Trophoblast cell (in vitro differentiated cells and primary cell): ENCODE measurements at regions not wholly inside any gene's neighbourhood (a gene's known extent, or its start where the extent isn't known, plus 50 kb on each side); places are given as distances from the start of the nearest gene placed in this dataset.

ENCODE experiments used
- DNase-seq, 2 donors: peaks; one replicate each; pipeline ENCODE4 v3.0.0-alpha.2; 2016
- H2AFZ ChIP-seq: 2 replicates; pipeline ENCODE4 v1.6.1; 2013; ENCODE audit warnings: low read length, moderate library complexity, mild to moderate bottlenecking; ENCODE audit not compliant: insufficient read depth, poor library complexity
- H2AK5ac ChIP-seq: 2 replicates; pipeline ENCODE4 v1.6.1; 2013; ENCODE audit warnings: mild to moderate bottlenecking, low read length
- H2BK120ac ChIP-seq: 2 replicates; pipeline ENCODE4 v1.6.1; 2013; ENCODE audit warnings: low read length, mild to moderate bottlenecking, moderate library complexity; ENCODE audit not compliant: insufficient read depth, poor library complexity
- H2BK12ac ChIP-seq: 2 replicates; pipeline ENCODE4 v1.6.1; 2013; ENCODE audit warnings: mild to moderate bottlenecking, low read length, moderate library complexity
- H2BK5ac ChIP-seq: 2 replicates; pipeline ENCODE4 v1.6.1; 2013; ENCODE audit warnings: low read length, low read depth, moderate library complexity, mild to moderate bottlenecking; ENCODE audit not compliant: poor library complexity
- H3K14ac ChIP-seq: 2 replicates; pipeline ENCODE4 v1.6.1; 2013; ENCODE audit warnings: mild to moderate bottlenecking, low read length
- H3K18ac ChIP-seq: 2 replicates; pipeline ENCODE4 v1.6.1; 2013; ENCODE audit warnings: mild to moderate bottlenecking, low read length
- H3K23ac ChIP-seq: 2 replicates; pipeline ENCODE4 v1.6.1; 2013; ENCODE audit warnings: low read length
- H3K27ac ChIP-seq: 2 replicates; pipeline ENCODE4 v1.5.1; 2013; ENCODE audit warnings: low read depth, mild to moderate bottlenecking, inconsistent platforms, low read length, moderate library complexity
- H3K27me3 ChIP-seq: 2 replicates; pipeline ENCODE4 v1.6.1; 2013; ENCODE audit warnings: inconsistent platforms, mild to moderate bottlenecking, low read length, moderate library complexity; ENCODE audit not compliant: insufficient read depth
- H3K36me3 ChIP-seq, 2 experiments: 1 replicate in 1 of 2; 2 replicates in 1 of 2; pipeline ENCODE4 v1.6.1; 2013; ENCODE audit warnings: low read length in 2 of 2, mild to moderate bottlenecking in 2 of 2, moderate library complexity in 1 of 2; ENCODE audit not compliant: insufficient read depth in 2 of 2, control insufficient read depth in 1 of 2
- H3K4ac ChIP-seq: 2 replicates; pipeline ENCODE4 v1.6.1; 2013; ENCODE audit warnings: low read depth, mild to moderate bottlenecking, low read length, moderate library complexity
- H3K4me1 ChIP-seq, 2 experiments: 1 replicate in 1 of 2; 2 replicates in 1 of 2; pipeline ENCODE4 v1.6.1; 2013; ENCODE audit warnings: low read length in 2 of 2, mild to moderate bottlenecking in 2 of 2, moderate library complexity in 1 of 2; ENCODE audit not compliant: insufficient read depth in 2 of 2, control insufficient read depth in 1 of 2
- H3K4me2 ChIP-seq: 2 replicates; pipeline ENCODE4 v1.6.1; 2013; ENCODE audit warnings: inconsistent platforms, mild to moderate bottlenecking, low read length, moderate library complexity
- H3K4me3 ChIP-seq: 2 replicates; pipeline ENCODE4 v1.5.1; 2013; ENCODE audit warnings: mild to moderate bottlenecking, low read depth, low read length, inconsistent platforms
- H3K79me1 ChIP-seq: one replicate; pipeline ENCODE4 v1.6.1; 2013; ENCODE audit warnings: low read length
- H3K79me2 ChIP-seq: 2 replicates; pipeline ENCODE4 v1.6.1; 2013; ENCODE audit warnings: low read length, mild to moderate bottlenecking; ENCODE audit not compliant: control insufficient read depth, insufficient read depth, poor library complexity
- H3K9ac ChIP-seq: 2 replicates; pipeline ENCODE4 v1.6.1; 2013; ENCODE audit warnings: mild to moderate bottlenecking, low read length
- H3K9me3 ChIP-seq: 2 replicates; pipeline ENCODE4 v1.6.1; 2013; ENCODE audit warnings: low read depth, mild to moderate bottlenecking, control low read depth, inconsistent platforms, low read length; ENCODE audit not compliant: insufficient read depth
- H4K12ac ChIP-seq: 2 replicates; pipeline ENCODE4 v1.6.1; 2013; ENCODE audit warnings: low read depth, mild to moderate bottlenecking, low read length, moderate library complexity
- H4K8ac ChIP-seq: 2 replicates; pipeline ENCODE4 v1.6.1; 2013; ENCODE audit warnings: low read depth, mild to moderate bottlenecking, low read length, moderate library complexity
- H4K91ac ChIP-seq: one replicate; pipeline ENCODE4 v1.6.1; 2013; ENCODE audit warnings: low read depth, mild to moderate bottlenecking, low read length, moderate library complexity
- WGBS: extraction: QIAGEN DNeasy Blood & Tissue Kit; methylation state at CpG from one replicate; pipeline ENCODE4 v1.1.7; 2013; ENCODE audit warnings: missing lambda C conversion rate; ENCODE audit not compliant: insufficient read length, insufficient coverage; ENCODE audit errors: extremely low coverage; 5-methylcytosine and 5-hydroxymethylcytosine counted together

GRCh38 chr2:59303272-59303671 lies 1062.1 kb upstream of the FANCL start:
- Histone ChIP-seq H2AFZ (no peak overlapping the region), H4K12ac (no peak overlapping the region), H3K79me2 (no peaks in the 10 kb centered on the region), H3K14ac (no peak overlapping the region), H2BK120ac (no peak overlapping the region), H3K27ac (no peak overlapping the region), H4K91ac (no peak overlapping the region), H3K23ac (no peak overlapping the region), H2BK12ac (no peak overlapping the region), H2BK5ac (no peak overlapping the region), H3K4me3 (no peak overlapping the region), H3K9ac (no peak overlapping the region), H3K18ac (no peak overlapping the region), H4K8ac (no peak overlapping the region), H3K4me1 (peaks cover 0 to 2% of the 10 kb centered on the region in 2 experiments), H3K36me3 (no peaks in the 10 kb centered on the region), H3K4ac (no peak overlapping the region), H3K27me3 (no peaks in the 10 kb centered on the region), H3K79me1 (no peaks in the 10 kb centered on the region), H2AK5ac (no peak overlapping the region), H3K4me2 (no peak overlapping the region), H3K9me3 (no peaks in the 10 kb centered on the region)
- no peak for DNase-seq
- WGBS = no CpG with 5 or more reads among the region's 4 CpGs

GRCh38 chr2:59302683-59303082 lies 1061.6 kb upstream of the FANCL start:
- H2BK12ac ChIP-seq = peak overlapping the region; percentile 67
- no peak overlapping the region for H2BK120ac ChIP-seq
- DNase-seq = no peak
- WGBS = no CpG with 5 or more reads among the region's 3 CpGs
- H3K9me3 ChIP-seq = no peaks in the 10 kb centered on the region
- H2AFZ ChIP-seq = no peak overlapping the region
- H3K79me1 ChIP-seq = no peaks in the 10 kb centered on the region
- no peaks in the 10 kb centered on the region for H3K27me3 ChIP-seq
- H3K4ac ChIP-seq = no peak overlapping the region
- H3K4me1 ChIP-seq = peaks cover 0 to 2% of the 10 kb centered on the region in 2 experiments
- H3K36me3 ChIP-seq = no peaks in the 10 kb centered on the region
- H4K12ac ChIP-seq = no peak overlapping the region
- H3K4me3 ChIP-seq = no peak overlapping the region
- no peak overlapping the region for H2BK5ac ChIP-seq
- H3K27ac ChIP-seq = no peak overlapping the region
- no peak overlapping the region for H3K23ac ChIP-seq
- H3K79me2 ChIP-seq = no peaks in the 10 kb centered on the region
- H3K9ac ChIP-seq = no peak overlapping the region
- H3K14ac ChIP-seq = no peak overlapping the region
- no peak overlapping the region for H3K18ac ChIP-seq
- H2AK5ac ChIP-seq = no peak overlapping the region
- H4K8ac ChIP-seq = no peak overlapping the region
- no peak overlapping the region for H4K91ac ChIP-seq
- H3K4me2 ChIP-seq = no peak overlapping the region

- H4K8ac ChIP-seq = no peak overlapping the region
- H3K14ac ChIP-seq = no peak overlapping the region
- H3K18ac ChIP-seq = no peak overlapping the region
- H3K79me2 ChIP-seq = no peaks in the 10 kb centered on the region
- no CpG with 5 or more reads among the region's 14 CpGs for WGBS
- H4K12ac ChIP-seq = no peak overlapping the region
- H2BK5ac ChIP-seq = no peak overlapping the region
- H2BK12ac ChIP-seq = no peak overlapping the region
- H3K4me2 ChIP-seq = no peak overlapping the region
- H3K4me1 ChIP-seq = peaks cover 0 to 2% of the 10 kb centered on the region in 2 experiments
- H3K27ac ChIP-seq = no peak overlapping the region
- H3K4ac ChIP-seq = no peak overlapping the region
- H4K91ac ChIP-seq = no peak overlapping the region
- no peak overlapping the region for H3K9ac ChIP-seq
- H2AFZ ChIP-seq = no peak overlapping the region
- H3K27me3 ChIP-seq = no peaks in the 10 kb centered on the region
- H3K23ac ChIP-seq = no peak overlapping the region
- no peaks in the 10 kb centered on the region for H3K79me1 ChIP-seq
- H3K9me3 ChIP-seq = no peaks in the 10 kb centered on the region
- DNase-seq = peak; percentile 12 to 76
- no peak overlapping the region for H3K4me3 ChIP-seq
- H2AK5ac ChIP-seq = no peak overlapping the region
- H3K36me3 ChIP-seq = no peaks in the 10 kb centered on the region
- H2BK120ac ChIP-seq = no peak overlapping the region
Observed at GRCh38 chr2:59301466-59302402, 1060.6 kb upstream of the FANCL start.

GRCh38 chr2:59297816-59298215 lies 1056.7 kb upstream of the FANCL start:
- Histone ChIP-seq H3K9ac (no peak overlapping the region), H3K18ac (no peak overlapping the region), H3K27me3 (no peaks in the 10 kb centered on the region), H3K27ac (no peak overlapping the region), H3K79me1 (no peaks in the 10 kb centered on the region), H3K4me2 (no peak overlapping the region), H2BK120ac (no peak overlapping the region), H2AK5ac (no peak overlapping the region), H3K23ac (no peak overlapping the region), H3K4me1 (peaks cover 0 to 2% of the 10 kb centered on the region in 2 experiments), H4K91ac (no peak overlapping the region), H3K4ac (no peak overlapping the region), H3K14ac (no peak overlapping the region), H2BK12ac (no peak overlapping the region), H3K9me3 (no peaks in the 10 kb centered on the region), H2AFZ (no peak overlapping the region), H4K12ac (no peak overlapping the region), H3K36me3 (no peaks in the 10 kb centered on the region), H4K8ac (no peak overlapping the region), H3K4me3 (no peak overlapping the region), H2BK5ac (no peak overlapping the region), H3K79me2 (no peaks in the 10 kb centered on the region)
- WGBS = no CpG with 5 or more reads among the region's 2 CpGs
- DNase-seq = no peak
